ENCODE measurements at regions not wholly inside any gene's neighbourhood (a gene's known extent, or its start where the extent isn't known, plus 50 kb on each side); places are given as distances from the start of the nearest gene placed in this dataset.
A peak's percentile ranks its signal among the peaks of the same experiment; 100 is the strongest.

GRCh38 chr22:34975721-34976120 lies 90.2 kb upstream of the ISX start:
- no peak for DNase-seq (ENCODE audit: low read depth, low spot score)

- no peak for DNase-seq (ENCODE audit: low read depth, low spot score)
These were observed 89.5 kb upstream of the ISX start for GRCh38 chr22:34976474-34976873.

- no peak for DNase-seq (ENCODE audit: low read depth, low spot score)
These were observed 89.1 kb upstream of the ISX start for GRCh38 chr22:34976886-34977285.

GRCh38 chr22:34986523-34986922 lies 79.4 kb upstream of the ISX start:
- DNase-seq (ENCODE audit: low read depth, low spot score): no peak

GRCh38 chr22:34992672-34993071 lies 73.3 kb upstream of the ISX start:
- no peak for DNase-seq (ENCODE audit: low read depth, low spot score)

GRCh38 chr22:34993548-34993947 lies 72.4 kb upstream of the ISX start:
- DNase-seq (ENCODE audit: low read depth, low spot score): no peak

- DNase-seq (ENCODE audit: low read depth, low spot score): no peak
These were observed 68.2 kb upstream of the ISX start for GRCh38 chr22:34997633-34998299.

GRCh38 chr22:34998921-34999320 lies 67.0 kb upstream of the ISX start:
- no peak for DNase-seq (ENCODE audit: low read depth, low spot score)

GRCh38 chr22:35008213-35008612 lies 57.7 kb upstream of the ISX start:
- DNase-seq (ENCODE audit: low read depth, low spot score): no peak

- no peak for DNase-seq (ENCODE audit: low read depth, low spot score)
These were observed 55.4 kb upstream of the ISX start for GRCh38 chr22:35010543-35010942.

- peak; percentile 14 for DNase-seq (ENCODE audit: low read depth, low spot score)
These were observed 51.1 kb upstream of the ISX start for GRCh38 chr22:35014812-35015211.
